Natural killer cell (primary cell): ENCODE measurements at regions not wholly inside any gene's neighbourhood (a gene's known extent, or its start where the extent isn't known, plus 50 kb on each side); places are given as distances from the start of the nearest gene placed in this dataset.

Experiments
- ATAC-seq, 3 donors: fragments of 150-1000 bp in 2 of 3; fragments of 200-7000 bp in 1 of 3; cut with Tn5 transposase; 1 replicate in 1 of 3; 2 replicates in 2 of 3; pipeline ENCODE4 v1.10.0; 2021; ENCODE audit warnings: mild to moderate bottlenecking in 2 of 3, moderate library complexity in 2 of 3
- DNase-seq, 2 donors: peaks; one replicate each; pipeline versions ENCODE4 v3.0.0 to v3.0.0-alpha.2; 2013 to 2021; ENCODE audit warnings: mixed read lengths in 1 of 2
- H3K27ac ChIP-seq: one replicate; pipeline ENCODE4 v1.5.1; 2013; ENCODE audit warnings: mild to moderate bottlenecking, low read length
- H3K27me3 ChIP-seq: one replicate; pipeline ENCODE4 v1.6.1; 2013; ENCODE audit warnings: low read length; ENCODE audit not compliant: control insufficient read depth, insufficient read depth
- H3K36me3 ChIP-seq: one replicate; pipeline ENCODE4 v1.6.1; 2013; ENCODE audit warnings: low read length; ENCODE audit not compliant: control insufficient read depth, insufficient read depth
- H3K4me1 ChIP-seq: one replicate; pipeline ENCODE4 v1.6.1; 2013; ENCODE audit warnings: low read length; ENCODE audit not compliant: control insufficient read depth, insufficient read depth
- H3K4me3 ChIP-seq: one replicate; pipeline ENCODE4 v1.5.1; 2013; ENCODE audit warnings: low read length
- H3K9me3 ChIP-seq: one replicate; pipeline ENCODE4 v1.6.1; 2013; ENCODE audit warnings: low read length; ENCODE audit not compliant: control insufficient read depth, insufficient read depth
- H3K27ac Mint-ChIP-seq, 2 donors: one replicate each; pipeline ENCODE4 v1.8.0; 2022; ENCODE audit warnings: mild to moderate bottlenecking in 2 of 2, mixed read lengths in 2 of 2, moderate library complexity in 1 of 2
- H3K27me3 Mint-ChIP-seq, 2 donors: one replicate each; pipeline ENCODE4 v1.8.0; 2022; ENCODE audit warnings: low read depth in 2 of 2, mixed read lengths in 2 of 2
- H3K36me3 Mint-ChIP-seq: one replicate; pipeline ENCODE4 v1.8.0; 2022; ENCODE audit warnings: mixed read lengths
- H3K4me1 Mint-ChIP-seq, 2 donors: one replicate each; pipeline ENCODE4 v1.8.0; 2022; ENCODE audit warnings: mixed read lengths in 2 of 2
- H3K4me3 Mint-ChIP-seq: one replicate; pipeline ENCODE4 v1.8.0; 2022; ENCODE audit warnings: mild to moderate bottlenecking, moderate library complexity, mixed read lengths
- H3K9me3 Mint-ChIP-seq, 2 donors: one replicate each; pipeline ENCODE4 v1.8.0; 2022; ENCODE audit warnings: mixed read lengths in 2 of 2
- WGBS: methylation state at CpG from one replicate; pipeline ENCODE4 v1.1.7; 2013; ENCODE audit warnings: missing lambda C conversion rate; ENCODE audit not compliant: insufficient coverage; 5-methylcytosine and 5-hydroxymethylcytosine counted together
- intact Hi-C: fragments of 100-400 bp; cut with micrococcal nuclease; formaldehyde crosslinking; loops from one replicate; pipeline ENCODE4 v1.14.2; 2022
- TF ChIP-seq, protein P1 (sequence below): fragments of 200-600 bp; IDR thresholded peaks from one replicate; pipeline ENCODE4 v1.8.0; 2022; ENCODE audit warnings: antibody characterized with exemption

DNA sequence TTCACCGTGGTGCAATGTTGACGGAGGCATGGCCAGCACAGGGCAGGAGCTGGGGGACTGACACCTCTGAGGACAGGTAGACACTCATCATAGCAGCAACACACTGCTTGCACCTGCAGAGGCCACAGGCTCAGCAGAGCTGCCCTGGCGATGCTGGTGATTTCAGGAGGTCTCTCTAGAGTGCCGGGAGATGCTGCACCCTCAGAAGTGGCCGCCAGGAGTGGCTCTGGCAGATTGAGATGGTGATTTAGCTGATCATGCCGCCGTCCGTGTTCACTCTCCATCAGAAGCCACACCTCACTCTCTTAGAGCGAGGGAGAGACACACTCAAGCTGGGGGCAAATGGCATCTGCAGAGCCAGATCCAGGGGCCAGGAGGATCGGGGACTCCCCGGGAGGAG, 244.6 kb upstream of the SGCG start:
- H3K4me3 Mint-ChIP-seq = no peak overlapping the region
- H3K9me3 Mint-ChIP-seq = no peaks in the 10 kb centered on the region
- H3K27me3 Mint-ChIP-seq = no peaks in the 10 kb centered on the region
- H3K36me3 Mint-ChIP-seq = no peaks in the 10 kb centered on the region
- TF ChIP-seq, protein P1, sequence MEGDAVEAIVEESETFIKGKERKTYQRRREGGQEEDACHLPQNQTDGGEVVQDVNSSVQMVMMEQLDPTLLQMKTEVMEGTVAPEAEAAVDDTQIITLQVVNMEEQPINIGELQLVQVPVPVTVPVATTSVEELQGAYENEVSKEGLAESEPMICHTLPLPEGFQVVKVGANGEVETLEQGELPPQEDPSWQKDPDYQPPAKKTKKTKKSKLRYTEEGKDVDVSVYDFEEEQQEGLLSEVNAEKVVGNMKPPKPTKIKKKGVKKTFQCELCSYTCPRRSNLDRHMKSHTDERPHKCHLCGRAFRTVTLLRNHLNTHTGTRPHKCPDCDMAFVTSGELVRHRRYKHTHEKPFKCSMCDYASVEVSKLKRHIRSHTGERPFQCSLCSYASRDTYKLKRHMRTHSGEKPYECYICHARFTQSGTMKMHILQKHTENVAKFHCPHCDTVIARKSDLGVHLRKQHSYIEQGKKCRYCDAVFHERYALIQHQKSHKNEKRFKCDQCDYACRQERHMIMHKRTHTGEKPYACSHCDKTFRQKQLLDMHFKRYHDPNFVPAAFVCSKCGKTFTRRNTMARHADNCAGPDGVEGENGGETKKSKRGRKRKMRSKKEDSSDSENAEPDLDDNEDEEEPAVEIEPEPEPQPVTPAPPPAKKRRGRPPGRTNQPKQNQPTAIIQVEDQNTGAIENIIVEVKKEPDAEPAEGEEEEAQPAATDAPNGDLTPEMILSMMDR = no peak
- H3K4me1 Mint-ChIP-seq = no peaks in the 10 kb centered on the region
- Histone ChIP-seq H3K4me1 (no peaks in the 10 kb centered on the region), H3K9me3 (no peaks in the 10 kb centered on the region), H3K4me3 (no peak overlapping the region), H3K27me3 (no peaks in the 10 kb centered on the region), H3K27ac (no peak overlapping the region), H3K36me3 (no peaks in the 10 kb centered on the region)
- DNase-seq (no peak), ATAC-seq (no peak)
- no peak overlapping the region for H3K27ac Mint-ChIP-seq
- 84% methylated on average over 11 of the region's 11 CpGs for WGBS
- intact Hi-C loops = no loop called here

GRCh38 chr13:22937241-22937640, 243.5 kb upstream of the SGCG start:
- Histone ChIP-seq H3K9me3 (no peaks in the 10 kb centered on the region), H3K4me3 (no peak overlapping the region), H3K27me3 (no peaks in the 10 kb centered on the region), H3K36me3 (no peaks in the 10 kb centered on the region), H3K4me1 (no peaks in the 10 kb centered on the region), H3K27ac (no peak overlapping the region)
- Mint-ChIP-seq H3K4me3 (no peak overlapping the region), H3K9me3 (no peaks in the 10 kb centered on the region), H3K27ac (no peak overlapping the region), H3K27me3 (no peaks in the 10 kb centered on the region), H3K36me3 (no peaks in the 10 kb centered on the region), H3K4me1 (no peaks in the 10 kb centered on the region)
- DNase-seq = no peak
- WGBS = 94% methylated on average over 13 of the region's 13 CpGs
- no peak for ATAC-seq
- TF ChIP-seq, protein P1 = no peak
- intact Hi-C loops = no loop called here

GRCh38 chr13:22937953-22938352, 242.8 kb upstream of the SGCG start:
- Histone ChIP-seq H3K27me3 (no peaks in the 10 kb centered on the region), H3K9me3 (no peaks in the 10 kb centered on the region), H3K4me3 (no peak overlapping the region), H3K4me1 (no peaks in the 10 kb centered on the region), H3K27ac (no peak overlapping the region), H3K36me3 (no peaks in the 10 kb centered on the region)
- H3K27ac Mint-ChIP-seq = no peak overlapping the region
- no peaks in the 10 kb centered on the region for H3K27me3 Mint-ChIP-seq
- H3K4me1 Mint-ChIP-seq = no peaks in the 10 kb centered on the region
- intact Hi-C loops = no loop called here
- TF ChIP-seq, protein P1 = no peak
- 93% methylated on average over 5 of the region's 5 CpGs for WGBS
- ATAC-seq (no peak), DNase-seq (no peak)
- no peaks in the 10 kb centered on the region for H3K9me3 Mint-ChIP-seq
- H3K4me3 Mint-ChIP-seq = no peak overlapping the region
- H3K36me3 Mint-ChIP-seq = no peaks in the 10 kb centered on the region

GRCh38 chr13:22938576-22938975, 242.2 kb upstream of the SGCG start:
- DNase-seq (no peak), ATAC-seq (no peak)
- TF ChIP-seq, protein P1 = no peak
- no peaks in the 10 kb centered on the region for H3K36me3 ChIP-seq
- Mint-ChIP-seq H3K9me3 (no peaks in the 10 kb centered on the region), H3K4me3 (no peak overlapping the region), H3K27me3 (no peaks in the 10 kb centered on the region), H3K27ac (no peak overlapping the region), H3K4me1 (no peaks in the 10 kb centered on the region), H3K36me3 (no peaks in the 10 kb centered on the region)
- no peaks in the 10 kb centered on the region for H3K27me3 ChIP-seq
- 92% methylated on average over 22 of the region's 22 CpGs for WGBS
- H3K4me3 ChIP-seq = no peak overlapping the region
- no peaks in the 10 kb centered on the region for H3K9me3 ChIP-seq
- H3K4me1 ChIP-seq = no peaks in the 10 kb centered on the region
- H3K27ac ChIP-seq = no peak overlapping the region
- intact Hi-C loops = no loop called here
